ENCODE measurements at regions not wholly inside any gene's neighbourhood (a gene's known extent, or its start where the extent isn't known, plus 50 kb on each side); places are given as distances from the start of the nearest gene placed in this dataset.

DNA sequence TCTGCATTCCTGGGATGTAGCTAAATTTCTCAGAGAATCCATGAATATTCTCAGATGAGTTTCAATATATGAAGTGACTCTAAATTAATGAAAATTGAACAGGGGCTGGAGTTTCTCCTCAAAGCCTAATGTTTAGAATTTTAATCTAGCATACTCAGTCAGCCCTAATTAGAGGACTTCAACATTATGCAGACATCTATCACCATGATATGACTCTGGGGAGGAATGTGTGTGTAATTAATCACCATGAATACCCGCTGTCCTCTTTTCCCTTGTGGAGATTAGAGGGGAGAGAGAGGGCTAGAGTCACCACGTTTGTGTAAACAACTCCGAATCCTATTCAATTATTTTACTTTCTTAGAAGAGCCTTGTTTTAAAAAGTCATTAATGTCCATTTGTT lies 698.6 kb upstream of the MDGA2 start:
- DNase-seq (ENCODE audit: insufficient read length, low spot score) (no peak), FAIRE-seq (peak; percentile 56)
- TF ChIP-seq, protein P1, sequence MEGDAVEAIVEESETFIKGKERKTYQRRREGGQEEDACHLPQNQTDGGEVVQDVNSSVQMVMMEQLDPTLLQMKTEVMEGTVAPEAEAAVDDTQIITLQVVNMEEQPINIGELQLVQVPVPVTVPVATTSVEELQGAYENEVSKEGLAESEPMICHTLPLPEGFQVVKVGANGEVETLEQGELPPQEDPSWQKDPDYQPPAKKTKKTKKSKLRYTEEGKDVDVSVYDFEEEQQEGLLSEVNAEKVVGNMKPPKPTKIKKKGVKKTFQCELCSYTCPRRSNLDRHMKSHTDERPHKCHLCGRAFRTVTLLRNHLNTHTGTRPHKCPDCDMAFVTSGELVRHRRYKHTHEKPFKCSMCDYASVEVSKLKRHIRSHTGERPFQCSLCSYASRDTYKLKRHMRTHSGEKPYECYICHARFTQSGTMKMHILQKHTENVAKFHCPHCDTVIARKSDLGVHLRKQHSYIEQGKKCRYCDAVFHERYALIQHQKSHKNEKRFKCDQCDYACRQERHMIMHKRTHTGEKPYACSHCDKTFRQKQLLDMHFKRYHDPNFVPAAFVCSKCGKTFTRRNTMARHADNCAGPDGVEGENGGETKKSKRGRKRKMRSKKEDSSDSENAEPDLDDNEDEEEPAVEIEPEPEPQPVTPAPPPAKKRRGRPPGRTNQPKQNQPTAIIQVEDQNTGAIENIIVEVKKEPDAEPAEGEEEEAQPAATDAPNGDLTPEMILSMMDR (IDR thresholded peaks at IDR 0.05; ENCODE audit: insufficient read depth, missing control alignments) = no peak

GRCh38 chr14:48350971-48351370 lies 675.6 kb upstream of the MDGA2 start:
- DNase-seq (ENCODE audit: insufficient read length, low spot score) (no peak), FAIRE-seq (no peak)
- TF ChIP-seq, protein P1 (IDR thresholded peaks at IDR 0.05; ENCODE audit: insufficient read depth, missing control alignments) = no peak

- TF ChIP-seq, protein P1 (IDR thresholded peaks at IDR 0.05; ENCODE audit: insufficient read depth, missing control alignments) = no peak
- DNase-seq (ENCODE audit: insufficient read length, low spot score) (no peak), FAIRE-seq (no peak)
Measured at GRCh38 chr14:48349689-48350088, 674.3 kb upstream of the MDGA2 start.

DNA sequence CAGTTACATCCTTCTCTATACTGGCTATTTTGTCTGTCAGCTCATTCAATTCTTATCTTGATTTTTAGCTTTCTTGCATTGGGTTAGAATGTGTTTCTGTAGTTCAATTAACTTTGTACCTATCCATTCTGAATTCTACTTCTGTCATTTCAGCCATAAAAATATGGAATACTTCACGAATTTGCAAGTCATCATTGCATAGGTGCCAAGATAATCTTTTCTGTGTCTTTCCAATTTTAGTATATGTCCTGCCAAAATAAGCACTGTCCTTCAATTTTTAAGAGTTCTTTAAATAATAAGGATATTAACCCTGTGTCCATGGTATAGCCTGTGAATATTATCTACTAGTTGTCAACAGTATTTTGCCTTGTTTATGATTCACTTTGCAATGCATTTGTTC lies 665.7 kb upstream of the MDGA2 start:
- TF ChIP-seq, protein P1 (IDR thresholded peaks at IDR 0.05; ENCODE audit: insufficient read depth, missing control alignments) = no peak
- DNase-seq (ENCODE audit: insufficient read length, low spot score) (no peak), FAIRE-seq (no peak)

GRCh38 chr14:48333221-48333920 lies 658.0 kb upstream of the MDGA2 start:
- TF ChIP-seq, protein P1 (IDR thresholded peaks at IDR 0.05; ENCODE audit: insufficient read depth, missing control alignments) = no peak
- FAIRE-seq (no peak), DNase-seq (ENCODE audit: insufficient read length, low spot score) (no peak)

GRCh38 chr14:48331421-48331820 lies 656.0 kb upstream of the MDGA2 start:
- DNase-seq (ENCODE audit: insufficient read length, low spot score) (no peak), FAIRE-seq (no peak)
- TF ChIP-seq, protein P1 (IDR thresholded peaks at IDR 0.05; ENCODE audit: insufficient read depth, missing control alignments) = no peak

- DNase-seq (ENCODE audit: insufficient read length, low spot score) = no peak
- no peak for FAIRE-seq
- TF ChIP-seq, protein P1 (IDR thresholded peaks at IDR 0.05; ENCODE audit: insufficient read depth, missing control alignments) = no peak
Measured at GRCh38 chr14:48325486-48325885, 650.1 kb upstream of the MDGA2 start.
